ENCODE measurements at regions not wholly inside any gene's neighbourhood (a gene's known extent, or its start where the extent isn't known, plus 50 kb on each side); places are given as distances from the start of the nearest gene placed in this dataset.
"Not testable (repeated sequence)": the region's sequence is repeated elsewhere in the genome, so short reads cannot be mapped to it uniquely, and the experiment has no call there.

- DNase-seq: not testable (repeated sequence)
These were observed 207.8 kb downstream of the USP6NL start for GRCh38 chr10:11403646-11404045.

- DNase-seq: peak; percentile 53
These were observed 208.3 kb downstream of the USP6NL start for GRCh38 chr10:11403116-11403515.

- no peak for DNase-seq
These were observed 209.1 kb downstream of the USP6NL start for GRCh38 chr10:11402392-11402791.

- DNase-seq: no peak
These were observed 209.9 kb downstream of the USP6NL start for GRCh38 chr10:11401264-11402235.

GRCh38 chr10:11397980-11398580 is 213.4 kb downstream of the USP6NL start:
- no peak for DNase-seq

- no peak for DNase-seq
These were observed 214.1 kb downstream of the USP6NL start for GRCh38 chr10:11397077-11397965.

- DNase-seq: no peak
These were observed 215.0 kb downstream of the USP6NL start for GRCh38 chr10:11396311-11396955.

GRCh38 chr10:11395581-11396310 is 215.7 kb downstream of the USP6NL start:
- DNase-seq: no peak

GRCh38 chr10:11395161-11395560 is 216.3 kb downstream of the USP6NL start:
- DNase-seq: no peak

GRCh38 chr10:11393858-11394257 is 217.6 kb downstream of the USP6NL start:
- no peak for DNase-seq

GRCh38 chr10:11392776-11393175 is 218.7 kb downstream of the USP6NL start:
- no peak for DNase-seq

- no peak for DNase-seq
These were observed 222.5 kb downstream of the USP6NL start for GRCh38 chr10:11388996-11389395.

- DNase-seq: no peak
These were observed 223.8 kb downstream of the USP6NL start for GRCh38 chr10:11387551-11388222.

- DNase-seq: no peak
These were observed 224.4 kb downstream of the USP6NL start for GRCh38 chr10:11387044-11387443.

Data from activated CD4-positive, alpha-beta T cell treated with anti-CD3 and anti-CD28 coated beads, Interleukin-2, amount 50 U/mL, for 1 hour (primary cell).